Fibroblast of pulmonary artery (primary cell): ENCODE measurements at regions not wholly inside any gene's neighbourhood (a gene's known extent, or its start where the extent isn't known, plus 50 kb on each side); places are given as distances from the start of the nearest gene placed in this dataset.

Source experiments
- DNase-seq: peaks from one replicate; pipeline ENCODE4 v3.0.0-alpha.2; 2010; ENCODE audit warnings: low read depth
- H3K4me3 ChIP-seq: replicated peaks from 2 replicates; pipeline ENCODE4 v1.5.1; 2011; ENCODE audit warnings: low read depth, mild to moderate bottlenecking, control low read depth, low read length, moderate library complexity
- CTCF ChIP-seq: IDR thresholded peaks from 2 replicates; pipeline ENCODE4 v1.5.1; 2011; ENCODE audit warnings: mild to moderate bottlenecking, control low read depth, low read length, inconsistent platforms; ENCODE audit errors: missing control alignments

- DNase-seq = no peak
- TF ChIP-seq CTCF = no peak
- no peak overlapping the region for H3K4me3 ChIP-seq
Measured at GRCh38 chr16:73610160-73610559, 562.2 kb upstream of the ZFHX3 start.

GRCh38 chr16:73608911-73609310 is 561.0 kb upstream of the ZFHX3 start:
- no peak overlapping the region for H3K4me3 ChIP-seq
- TF ChIP-seq CTCF = no peak
- no peak for DNase-seq

GRCh38 chr16:73605309-73605708 is 557.4 kb upstream of the ZFHX3 start:
- DNase-seq = no peak
- no peak for TF ChIP-seq CTCF

GRCh38 chr16:73601911-73602310 is 554.0 kb upstream of the ZFHX3 start:
- no peak overlapping the region for H3K4me3 ChIP-seq
- no peak for TF ChIP-seq CTCF
- DNase-seq = no peak

More at GRCh38 chr16:73605309-73605708, 557.4 kb upstream of the ZFHX3 start:
- no peak overlapping the region for H3K4me3 ChIP-seq

GRCh38 chr16:73599870-73600269 is 551.9 kb upstream of the ZFHX3 start:
- no peak for DNase-seq
- no peak overlapping the region for H3K4me3 ChIP-seq
- no peak for TF ChIP-seq CTCF

- DNase-seq = no peak
- TF ChIP-seq CTCF = no peak
- no peak overlapping the region for H3K4me3 ChIP-seq
Measured at GRCh38 chr16:73599351-73599750, 551.4 kb upstream of the ZFHX3 start.

- H3K4me3 ChIP-seq = no peak overlapping the region
- no peak for TF ChIP-seq CTCF
- DNase-seq = no peak
Measured at GRCh38 chr16:73584157-73584556, 536.2 kb upstream of the ZFHX3 start.
